ENCODE measurements at regions not wholly inside any gene's neighbourhood (a gene's known extent, or its start where the extent isn't known, plus 50 kb on each side); places are given as distances from the start of the nearest gene placed in this dataset.

- H3K4me2 ChIP-seq (ENCODE audit: insufficient read depth, low read length): no peak overlapping the region
- no peaks in the 10 kb centered on the region for H4K20me1 ChIP-seq (ENCODE audit: insufficient read depth, low read length)
- ATAC-seq (ENCODE audit: insufficient read depth, low read depth): no peak
- H3K9me3 ChIP-seq (ENCODE audit: insufficient read depth, low read length, severe bottlenecking): no peaks in the 10 kb centered on the region
- no peak for TF ChIP-seq CTCF (IDR thresholded peaks at IDR 0.05; ENCODE audit: borderline replicate concordance, extremely low read depth, low read length, poor library complexity, severe bottlenecking)
- no peak for TF ChIP-seq EZH2 (IDR thresholded peaks at IDR 0.05; ENCODE audit: borderline replicate concordance, low read depth, low read length, severe bottlenecking)
- DNase-seq: no peak
- no peaks in the 10 kb centered on the region for H3K4me1 ChIP-seq (ENCODE audit: insufficient read depth, low read length)
- H3K4me3 ChIP-seq (ENCODE audit: low read depth in 1 of 2, low read length in 2 of 2): no peak overlapping the region
- H3K9ac ChIP-seq (ENCODE audit: low read depth, low read length): no peak overlapping the region
- H3K27ac ChIP-seq (ENCODE audit: low read length): no peak overlapping the region
- H2AFZ ChIP-seq (ENCODE audit: low read depth, low read length): no peak overlapping the region
- H3K27me3 ChIP-seq (ENCODE audit: insufficient read depth, low read length, poor library complexity): peaks cover 15% of the 10 kb centered on the region
- H3K36me3 ChIP-seq (ENCODE audit: insufficient read depth, low read length): no peaks in the 10 kb centered on the region
- no peaks in the 10 kb centered on the region for H3K79me2 ChIP-seq (ENCODE audit: insufficient read depth, low read length)
Measured at GRCh38 chr10:128369101-128369650, 243.0 kb upstream of the MKI67 start.

GRCh38 chr10:128373071-128373749 lies 247.0 kb upstream of the MKI67 start:
- H3K79me2 ChIP-seq (ENCODE audit: insufficient read depth, low read length): no peaks in the 10 kb centered on the region
- no peaks in the 10 kb centered on the region for H3K4me1 ChIP-seq (ENCODE audit: insufficient read depth, low read length)
- no peak overlapping the region for H3K4me2 ChIP-seq (ENCODE audit: insufficient read depth, low read length)
- no peak for DNase-seq
- no peaks in the 10 kb centered on the region for H4K20me1 ChIP-seq (ENCODE audit: insufficient read depth, low read length)
- H3K9me3 ChIP-seq (ENCODE audit: insufficient read depth, low read length, severe bottlenecking): no peaks in the 10 kb centered on the region
- H3K4me3 ChIP-seq (ENCODE audit: low read depth in 1 of 2, low read length in 2 of 2): no peak overlapping the region
- H2AFZ ChIP-seq (ENCODE audit: low read depth, low read length): no peak overlapping the region
- TF ChIP-seq EZH2 (IDR thresholded peaks at IDR 0.05; ENCODE audit: borderline replicate concordance, low read depth, low read length, severe bottlenecking): no peak
- TF ChIP-seq CTCF (IDR thresholded peaks at IDR 0.05; ENCODE audit: borderline replicate concordance, extremely low read depth, low read length, poor library complexity, severe bottlenecking): no peak
- no peak overlapping the region for H3K27ac ChIP-seq (ENCODE audit: low read length)
- H3K36me3 ChIP-seq (ENCODE audit: insufficient read depth, low read length): no peaks in the 10 kb centered on the region
- H3K9ac ChIP-seq (ENCODE audit: low read depth, low read length): no peak overlapping the region
- no peak for ATAC-seq (ENCODE audit: insufficient read depth, low read depth)
- peaks cover 10% of the 10 kb centered on the region for H3K27me3 ChIP-seq (ENCODE audit: insufficient read depth, low read length, poor library complexity)

DNA sequence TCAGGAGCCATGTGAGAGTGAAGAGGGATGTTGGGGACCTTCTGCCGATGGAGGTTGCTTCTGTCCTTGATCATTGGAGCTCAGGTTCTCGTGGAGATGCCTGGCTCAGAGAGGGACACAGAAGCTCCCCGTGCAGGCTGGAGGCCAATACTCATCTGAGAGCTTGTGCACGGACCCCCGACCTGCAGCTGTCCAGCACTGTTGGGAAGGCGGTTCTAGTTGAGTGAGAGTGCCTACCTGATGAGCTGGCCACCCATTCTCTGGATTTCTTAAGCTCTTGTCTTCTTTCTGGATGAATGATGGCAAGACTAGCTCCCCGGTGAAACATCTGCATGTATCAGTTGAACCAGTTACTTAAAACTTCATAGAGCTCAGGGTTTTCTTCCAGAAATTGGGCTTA lies 247.6 kb upstream of the MKI67 start:
- Histone ChIP-seq H3K36me3 (ENCODE audit: insufficient read depth, low read length) (no peaks in the 10 kb centered on the region), H3K9me3 (ENCODE audit: insufficient read depth, low read length, severe bottlenecking) (no peaks in the 10 kb centered on the region), H3K4me1 (ENCODE audit: insufficient read depth, low read length) (no peaks in the 10 kb centered on the region), H3K27me3 (ENCODE audit: insufficient read depth, low read length, poor library complexity) (peaks cover 10% of the 10 kb centered on the region), H2AFZ (ENCODE audit: low read depth, low read length) (no peak overlapping the region), H4K20me1 (ENCODE audit: insufficient read depth, low read length) (no peaks in the 10 kb centered on the region), H3K27ac (ENCODE audit: low read length) (no peak overlapping the region), H3K4me2 (ENCODE audit: insufficient read depth, low read length) (no peak overlapping the region), H3K9ac (ENCODE audit: low read depth, low read length) (no peak overlapping the region), H3K79me2 (ENCODE audit: insufficient read depth, low read length) (no peaks in the 10 kb centered on the region), H3K4me3 (ENCODE audit: low read depth in 1 of 2, low read length in 2 of 2) (no peak overlapping the region)
- DNase-seq (no peak), ATAC-seq (ENCODE audit: insufficient read depth, low read depth) (no peak)
- TF ChIP-seq EZH2 (IDR thresholded peaks at IDR 0.05; ENCODE audit: borderline replicate concordance, low read depth, low read length, severe bottlenecking) (no peak), CTCF (IDR thresholded peaks at IDR 0.05; ENCODE audit: borderline replicate concordance, extremely low read depth, low read length, poor library complexity, severe bottlenecking) (no peak)
